Omental fat pad (tissue), 3 donors: ENCODE measurements at regions not wholly inside any gene's neighbourhood (a gene's known extent, or its start where the extent isn't known, plus 50 kb on each side); places are given as distances from the start of the nearest gene placed in this dataset.

Experiments
- ATAC-seq: fragments of 150-250 bp; one replicate; pipeline ENCODE4 v1.9.1; 2016; ENCODE audit warnings: mild to moderate bottlenecking, moderate library complexity; ENCODE audit not compliant: low FRiP score
- DNase-seq: peaks from one replicate; pipeline ENCODE4 v3.0.0-alpha.2; 2019; ENCODE audit warnings: low spot score
- TF ChIP-seq, protein P1 (sequence below), 3 donors: fragments of 450-650 bp; IDR thresholded peaks; one replicate each; pipeline ENCODE4 v1.5.1; 2016 to 2017; ENCODE audit warnings: antibody characterized with exemption in 3 of 3, mild to moderate bottlenecking in 3 of 3, moderate library complexity in 2 of 3

DNA sequence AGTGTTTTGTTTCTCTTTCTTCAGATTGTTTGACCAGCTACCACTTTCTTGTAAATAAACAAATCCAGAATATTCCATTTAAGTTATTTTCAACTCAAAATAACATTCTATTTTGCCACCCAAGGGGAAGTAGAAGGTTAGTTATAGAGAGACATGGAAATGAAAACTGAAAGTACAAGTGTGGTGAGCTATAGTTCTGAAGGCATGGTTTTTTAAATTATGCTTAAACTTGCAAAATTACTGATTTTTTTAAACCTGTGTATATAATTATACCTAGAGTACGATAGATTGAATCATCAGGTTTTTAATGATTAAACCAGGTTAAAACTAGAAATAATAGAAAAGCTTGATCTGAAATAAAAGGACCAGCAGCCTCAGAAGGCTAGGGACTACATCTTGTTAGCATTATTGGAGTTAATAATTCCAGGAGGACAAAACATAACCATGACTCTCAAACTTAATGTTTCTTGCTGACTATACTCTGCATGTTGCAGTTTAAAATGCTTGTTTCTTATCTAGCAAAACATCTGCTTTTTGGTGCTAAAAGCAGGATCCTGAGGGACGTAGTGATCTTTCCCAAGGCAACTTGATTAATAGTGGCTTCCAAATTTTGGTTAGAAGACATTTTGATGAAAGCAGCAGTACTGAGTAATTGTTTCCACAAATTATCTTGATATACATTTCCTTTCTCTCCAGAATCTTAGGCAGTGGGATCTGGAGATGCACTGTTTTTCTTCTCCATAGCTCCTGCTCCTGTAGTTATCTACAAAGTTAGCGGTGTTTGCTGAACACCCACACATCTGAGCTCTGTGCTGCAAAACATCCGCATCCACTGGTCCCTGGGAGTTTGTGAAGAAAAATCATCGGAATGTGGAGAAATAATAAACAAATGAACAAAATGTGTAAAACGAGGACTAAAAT lies 327.2 kb upstream of the PKDCC start:
- DNase-seq, result no peak
- no peak for ATAC-seq
- TF ChIP-seq, protein P1, sequence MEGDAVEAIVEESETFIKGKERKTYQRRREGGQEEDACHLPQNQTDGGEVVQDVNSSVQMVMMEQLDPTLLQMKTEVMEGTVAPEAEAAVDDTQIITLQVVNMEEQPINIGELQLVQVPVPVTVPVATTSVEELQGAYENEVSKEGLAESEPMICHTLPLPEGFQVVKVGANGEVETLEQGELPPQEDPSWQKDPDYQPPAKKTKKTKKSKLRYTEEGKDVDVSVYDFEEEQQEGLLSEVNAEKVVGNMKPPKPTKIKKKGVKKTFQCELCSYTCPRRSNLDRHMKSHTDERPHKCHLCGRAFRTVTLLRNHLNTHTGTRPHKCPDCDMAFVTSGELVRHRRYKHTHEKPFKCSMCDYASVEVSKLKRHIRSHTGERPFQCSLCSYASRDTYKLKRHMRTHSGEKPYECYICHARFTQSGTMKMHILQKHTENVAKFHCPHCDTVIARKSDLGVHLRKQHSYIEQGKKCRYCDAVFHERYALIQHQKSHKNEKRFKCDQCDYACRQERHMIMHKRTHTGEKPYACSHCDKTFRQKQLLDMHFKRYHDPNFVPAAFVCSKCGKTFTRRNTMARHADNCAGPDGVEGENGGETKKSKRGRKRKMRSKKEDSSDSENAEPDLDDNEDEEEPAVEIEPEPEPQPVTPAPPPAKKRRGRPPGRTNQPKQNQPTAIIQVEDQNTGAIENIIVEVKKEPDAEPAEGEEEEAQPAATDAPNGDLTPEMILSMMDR (IDR thresholded peaks at IDR 0.05), result no peak

DNA sequence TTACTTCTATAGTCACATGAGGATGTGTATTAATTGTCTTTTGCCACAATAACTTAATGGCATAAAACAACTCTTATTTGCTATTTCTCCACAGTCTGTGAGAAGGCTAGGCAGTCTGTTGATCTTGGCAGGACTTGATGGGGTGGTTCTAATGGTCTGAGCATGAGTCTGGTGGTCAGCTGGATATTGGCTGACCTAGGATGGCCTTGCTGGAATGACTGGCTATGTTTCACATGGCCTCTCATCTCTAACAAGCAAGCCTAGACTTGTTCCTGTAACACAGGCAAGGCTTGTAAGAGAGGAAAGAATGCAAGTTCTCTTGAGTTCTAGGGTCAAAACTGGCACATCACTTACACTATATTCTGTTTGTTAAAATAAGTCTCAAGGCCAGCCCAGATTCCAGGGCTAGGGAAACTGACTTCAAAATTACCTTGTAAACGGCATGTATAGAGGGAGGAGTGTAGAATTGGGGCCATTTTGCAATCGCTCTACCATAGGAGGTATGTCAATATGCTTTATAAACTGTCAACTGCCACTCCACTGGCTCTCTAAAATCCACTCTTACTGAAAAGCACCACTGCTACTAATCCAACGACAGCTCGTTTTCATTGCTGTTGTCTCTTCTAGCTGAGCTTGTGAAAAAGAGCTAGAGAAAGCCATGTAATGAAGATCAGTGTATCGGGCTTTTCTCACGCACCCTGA lies 325.0 kb upstream of the PKDCC start:
- no peak for DNase-seq
- no peak for ATAC-seq
- TF ChIP-seq, protein P1 (IDR thresholded peaks at IDR 0.05), result no peak

DNA sequence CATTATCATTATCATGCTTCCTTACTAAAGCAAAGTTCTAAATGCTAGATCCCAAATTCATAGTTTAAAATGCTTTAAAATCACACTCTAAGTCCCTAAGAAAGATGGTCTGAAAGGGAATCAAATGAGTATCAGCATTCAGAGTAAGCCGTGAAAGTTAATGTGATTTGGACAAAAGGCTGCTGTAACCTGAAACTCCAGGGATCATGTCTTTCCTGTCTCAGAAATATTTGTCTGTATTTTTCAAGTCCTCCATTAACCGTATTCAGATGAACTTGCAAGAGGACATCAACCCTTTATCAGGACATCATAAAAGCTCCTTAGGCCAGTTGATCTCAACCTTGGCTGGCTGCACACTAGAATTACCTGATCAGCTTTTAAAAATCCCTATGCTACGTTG lies 324.3 kb upstream of the PKDCC start:
- TF ChIP-seq, protein P1 (IDR thresholded peaks at IDR 0.05), result no peak
- ATAC-seq (no peak), DNase-seq (no peak)

DNA sequence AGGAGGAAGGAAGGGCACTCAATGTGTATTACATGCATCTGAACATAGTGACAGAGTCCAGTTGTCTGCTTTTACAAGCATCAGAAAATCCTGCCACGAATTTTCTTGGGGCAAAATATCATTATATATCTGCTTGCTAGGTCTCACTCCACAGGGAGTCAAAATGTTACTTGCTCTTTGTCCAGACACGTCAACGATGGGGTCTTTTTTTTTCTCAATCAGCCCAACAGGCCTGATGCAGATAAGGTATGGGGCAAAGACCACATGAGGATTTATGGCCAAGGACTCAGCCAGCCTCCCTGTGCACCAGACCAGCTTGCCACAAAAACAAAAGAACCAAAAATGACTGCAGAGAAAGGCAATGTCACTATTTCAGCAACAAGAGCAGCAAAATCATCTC lies 323.4 kb upstream of the PKDCC start:
- no peak for ATAC-seq
- no peak for DNase-seq
- TF ChIP-seq, protein P1 (IDR thresholded peaks at IDR 0.05), result no peak

DNA sequence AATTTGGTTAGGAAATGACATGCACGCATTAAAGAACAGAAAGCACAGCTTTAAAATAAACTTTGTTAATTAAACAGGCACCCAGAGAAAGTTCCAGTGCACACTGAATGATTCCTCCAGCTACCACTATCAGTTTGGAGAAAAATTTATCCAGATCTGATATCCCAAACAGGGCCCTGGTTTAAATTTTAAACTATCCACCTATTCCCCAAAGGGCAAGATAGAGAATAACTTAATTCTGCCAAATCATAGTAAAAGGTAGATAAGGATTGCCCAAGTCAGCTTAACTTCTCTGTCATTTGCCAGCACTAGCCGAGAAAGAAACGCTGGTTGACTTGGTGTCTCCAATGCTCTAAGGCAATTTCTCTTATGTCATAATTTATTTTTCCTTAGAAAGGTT lies 321.9 kb upstream of the PKDCC start:
- DNase-seq (no peak), ATAC-seq (no peak)
- TF ChIP-seq, protein P1 (IDR thresholded peaks at IDR 0.05), result no peak

DNA sequence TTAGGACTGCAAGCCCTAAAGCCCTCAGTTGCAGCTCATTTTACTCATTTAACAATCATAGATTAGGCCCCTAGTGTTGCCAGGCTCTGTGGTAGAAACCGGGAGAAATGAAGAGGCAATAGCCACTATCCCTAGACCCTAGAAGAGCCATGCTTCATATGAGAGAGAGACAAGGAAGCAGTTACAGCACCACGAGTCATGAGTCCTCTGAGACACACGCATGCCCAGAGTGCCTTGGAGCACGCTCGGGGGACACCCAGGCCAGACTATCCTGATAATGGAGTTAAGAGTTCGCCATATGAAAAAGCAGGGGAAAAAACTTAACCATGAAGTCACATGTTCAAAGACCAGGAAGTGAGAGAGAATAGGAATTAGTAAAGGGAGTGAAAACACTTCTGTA lies 321.5 kb upstream of the PKDCC start:
- DNase-seq (no peak), ATAC-seq (no peak)
- TF ChIP-seq, protein P1 (IDR thresholded peaks at IDR 0.05), result no peak
